ENCODE measurements at regions not wholly inside any gene's neighbourhood (a gene's known extent, or its start where the extent isn't known, plus 50 kb on each side); places are given as distances from the start of the nearest gene placed in this dataset.

DNA sequence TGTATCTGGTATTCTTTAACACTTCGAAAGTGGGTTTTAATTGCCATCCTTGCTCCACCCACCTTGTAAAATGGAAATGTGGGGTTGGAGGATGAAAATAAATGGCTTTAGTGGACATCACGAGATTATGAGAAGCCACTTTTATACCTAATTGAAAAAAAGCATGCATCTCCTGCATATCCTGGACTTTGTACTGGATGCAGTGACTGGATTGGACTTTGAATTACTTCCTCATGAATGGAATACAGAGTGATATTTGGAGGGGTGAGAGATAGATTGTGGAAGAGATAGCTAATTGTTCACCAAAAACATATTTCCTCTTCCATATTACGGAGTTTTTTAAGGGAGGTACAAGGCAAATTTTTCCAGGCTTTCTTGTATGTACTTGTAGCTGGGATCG lies 813.0 kb downstream of the TENT5A start:
- no CpG with 5 or more reads among the region's 4 CpGs for WGBS (ENCODE audit: insufficient coverage)
- Histone ChIP-seq H3K27ac (ENCODE audit: low read length) (no peak overlapping the region), H3K4me3 (ENCODE audit: low read length) (no peak overlapping the region), H3K9me3 (replicated peaks; ENCODE audit: control insufficient read depth, low read depth, low read length) (peaks cover 14% of the 10 kb centered on the region), H3K4me1 (ENCODE audit: control insufficient read depth, insufficient read depth, low read length) (no peaks in the 10 kb centered on the region), H3K36me3 (ENCODE audit: control insufficient read depth, insufficient read depth, low read length) (no peaks in the 10 kb centered on the region), H3K27me3 (ENCODE audit: control insufficient read depth, insufficient read depth, low read length) (no peaks in the 10 kb centered on the region)
- DNase-seq, result no peak

DNA sequence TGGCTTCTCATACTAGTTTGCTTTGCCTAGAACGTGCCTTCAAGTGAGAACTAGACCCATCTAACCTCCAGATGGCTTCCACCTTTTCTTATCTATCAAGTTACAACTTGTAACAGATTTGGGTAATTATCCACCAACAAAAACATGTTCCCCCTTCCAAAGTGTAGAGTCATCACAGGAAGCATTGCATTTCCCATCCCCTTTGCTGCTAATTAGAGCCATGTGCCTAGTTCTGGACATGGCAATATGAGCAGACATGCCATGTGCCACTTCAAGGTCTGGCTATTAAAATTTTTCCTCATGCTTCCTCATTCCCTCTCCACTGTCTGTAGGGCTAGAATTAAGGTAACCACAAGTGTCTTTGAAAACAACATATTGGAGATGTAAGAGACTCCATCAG lies 814.4 kb downstream of the TENT5A start:
- H3K36me3 ChIP-seq (ENCODE audit: control insufficient read depth, insufficient read depth, low read length), result no peaks in the 10 kb centered on the region
- 75% methylated on average over 1 of the region's 1 CpG for WGBS (ENCODE audit: insufficient coverage)

GRCh38 chr6:80932359-80932758 lies 820.1 kb downstream of the TENT5A start:
- Histone ChIP-seq H3K9me3 (replicated peaks; ENCODE audit: control insufficient read depth, low read depth, low read length) (peaks cover 10% of the 10 kb centered on the region), H3K4me3 (ENCODE audit: low read length) (no peak overlapping the region)
- DNase-seq, result no peak

More for the DNA sequence above, 814.4 kb downstream of the TENT5A start:
- Histone ChIP-seq H3K4me3 (ENCODE audit: low read length) (no peak overlapping the region), H3K4me1 (ENCODE audit: control insufficient read depth, insufficient read depth, low read length) (no peaks in the 10 kb centered on the region), H3K27me3 (ENCODE audit: control insufficient read depth, insufficient read depth, low read length) (no peaks in the 10 kb centered on the region), H3K27ac (ENCODE audit: low read length) (no peak overlapping the region), H3K9me3 (replicated peaks; ENCODE audit: control insufficient read depth, low read depth, low read length) (peaks cover 14% of the 10 kb centered on the region)
- DNase-seq, result no peak

DNA sequence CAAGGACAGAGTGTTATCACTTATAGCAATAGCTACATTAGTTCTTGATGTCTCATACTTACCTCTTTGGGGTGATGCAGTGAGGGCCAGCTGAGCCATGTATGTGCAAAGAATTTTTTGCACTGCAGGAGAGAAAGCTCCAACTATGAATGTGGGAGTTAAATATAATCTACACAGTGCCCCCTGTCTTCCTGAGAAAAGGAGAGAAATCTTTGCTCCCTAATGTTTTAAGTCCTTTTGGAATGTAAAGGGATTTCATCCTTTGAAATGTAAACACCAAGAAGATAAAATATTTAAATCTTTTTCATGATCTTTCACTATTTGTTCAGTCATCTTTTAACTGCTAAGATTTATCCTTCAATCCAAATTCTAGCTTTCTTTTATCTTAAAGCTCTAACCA lies 822.1 kb downstream of the TENT5A start:
- no peaks in the 10 kb centered on the region for H3K36me3 ChIP-seq (ENCODE audit: control insufficient read depth, insufficient read depth, low read length)
- H3K27ac ChIP-seq (ENCODE audit: low read length), result no peak overlapping the region
- no peak overlapping the region for H3K4me3 ChIP-seq (ENCODE audit: low read length)
- H3K9me3 ChIP-seq (replicated peaks; ENCODE audit: control insufficient read depth, low read depth, low read length), result peaks cover 4% of the 10 kb centered on the region
- no peak for DNase-seq
- H3K27me3 ChIP-seq (ENCODE audit: control insufficient read depth, insufficient read depth, low read length), result no peaks in the 10 kb centered on the region
- H3K4me1 ChIP-seq (ENCODE audit: control insufficient read depth, insufficient read depth, low read length), result no peaks in the 10 kb centered on the region

More at GRCh38 chr6:80932359-80932758, 820.1 kb downstream of the TENT5A start:
- Histone ChIP-seq H3K27me3 (ENCODE audit: control insufficient read depth, insufficient read depth, low read length) (no peaks in the 10 kb centered on the region), H3K36me3 (ENCODE audit: control insufficient read depth, insufficient read depth, low read length) (no peaks in the 10 kb centered on the region), H3K4me1 (ENCODE audit: control insufficient read depth, insufficient read depth, low read length) (no peaks in the 10 kb centered on the region), H3K27ac (ENCODE audit: low read length) (no peak overlapping the region)

- no peaks in the 10 kb centered on the region for H3K27me3 ChIP-seq (ENCODE audit: control insufficient read depth, insufficient read depth, low read length)
- no peak overlapping the region for H3K27ac ChIP-seq (ENCODE audit: low read length)
- H3K4me3 ChIP-seq (ENCODE audit: low read length), result no peak overlapping the region
- DNase-seq, result peak; percentile 16
- H3K4me1 ChIP-seq (ENCODE audit: control insufficient read depth, insufficient read depth, low read length), result no peaks in the 10 kb centered on the region
- peaks cover 4% of the 10 kb centered on the region for H3K9me3 ChIP-seq (replicated peaks; ENCODE audit: control insufficient read depth, low read depth, low read length)
- no peaks in the 10 kb centered on the region for H3K36me3 ChIP-seq (ENCODE audit: control insufficient read depth, insufficient read depth, low read length)
- WGBS (ENCODE audit: insufficient coverage), result no CpG with 5 or more reads among the region's 2 CpGs
These were observed 817.3 kb downstream of the BCKDHB start for GRCh38 chr6:80923816-80924215.

GRCh38 chr6:80922916-80923455 lies 816.5 kb downstream of the BCKDHB start:
- no CpG with 5 or more reads among the region's 1 CpG for WGBS (ENCODE audit: insufficient coverage)
- peak overlapping the region; percentile 44 for H3K27ac ChIP-seq (ENCODE audit: low read length)
- H3K36me3 ChIP-seq (ENCODE audit: control insufficient read depth, insufficient read depth, low read length), result no peaks in the 10 kb centered on the region
- peaks cover 4% of the 10 kb centered on the region for H3K9me3 ChIP-seq (replicated peaks; ENCODE audit: control insufficient read depth, low read depth, low read length)
- no peaks in the 10 kb centered on the region for H3K4me1 ChIP-seq (ENCODE audit: control insufficient read depth, insufficient read depth, low read length)
- H3K4me3 ChIP-seq (ENCODE audit: low read length), result no peak overlapping the region
- peak; percentile 81 for DNase-seq
- no peaks in the 10 kb centered on the region for H3K27me3 ChIP-seq (ENCODE audit: control insufficient read depth, insufficient read depth, low read length)

- Histone ChIP-seq H3K4me3 (ENCODE audit: low read length) (no peak overlapping the region), H3K9me3 (replicated peaks; ENCODE audit: control insufficient read depth, low read depth, low read length) (no peaks in the 10 kb centered on the region), H3K4me1 (ENCODE audit: control insufficient read depth, insufficient read depth, low read length) (no peaks in the 10 kb centered on the region), H3K27ac (ENCODE audit: low read length) (peak overlapping the region; percentile 51), H3K36me3 (ENCODE audit: control insufficient read depth, insufficient read depth, low read length) (no peaks in the 10 kb centered on the region), H3K27me3 (ENCODE audit: control insufficient read depth, insufficient read depth, low read length) (no peaks in the 10 kb centered on the region)
- no CpG with 5 or more reads among the region's 2 CpGs for WGBS (ENCODE audit: insufficient coverage)
- DNase-seq, result peak; percentile 97
These were observed 815.5 kb downstream of the BCKDHB start for GRCh38 chr6:80921861-80922460.

DNA sequence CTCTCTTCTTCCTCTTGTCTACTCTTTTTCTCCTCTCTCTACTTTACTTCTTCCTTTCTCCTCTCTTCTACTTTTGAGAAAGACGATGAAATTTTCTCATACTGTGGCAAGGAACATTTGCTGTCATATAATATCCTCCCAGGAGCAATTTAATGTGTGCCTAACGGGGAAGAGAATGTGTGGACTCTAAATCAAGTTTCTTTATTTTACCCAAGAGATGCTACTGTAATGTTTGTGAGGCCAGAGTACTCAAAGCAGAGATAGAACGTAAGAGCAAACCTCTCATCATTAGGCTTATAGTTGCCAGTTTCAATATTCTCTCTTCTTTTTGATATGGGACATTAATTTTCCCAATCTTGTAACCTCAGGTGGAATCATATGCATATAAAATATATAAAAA lies 801.4 kb downstream of the BCKDHB start:
- H3K9me3 ChIP-seq (replicated peaks; ENCODE audit: control insufficient read depth, low read depth, low read length), result no peaks in the 10 kb centered on the region
- H3K27me3 ChIP-seq (ENCODE audit: control insufficient read depth, insufficient read depth, low read length), result no peaks in the 10 kb centered on the region
- no peaks in the 10 kb centered on the region for H3K36me3 ChIP-seq (ENCODE audit: control insufficient read depth, insufficient read depth, low read length)
- peak; percentile 56 for DNase-seq
- H3K27ac ChIP-seq (ENCODE audit: low read length), result no peak overlapping the region
- no CpG with 5 or more reads among the region's 3 CpGs for WGBS (ENCODE audit: insufficient coverage)
- no peaks in the 10 kb centered on the region for H3K4me1 ChIP-seq (ENCODE audit: control insufficient read depth, insufficient read depth, low read length)
- no peak overlapping the region for H3K4me3 ChIP-seq (ENCODE audit: low read length)

- Histone ChIP-seq H3K4me1 (ENCODE audit: control insufficient read depth, insufficient read depth, low read length) (no peaks in the 10 kb centered on the region), H3K36me3 (ENCODE audit: control insufficient read depth, insufficient read depth, low read length) (no peaks in the 10 kb centered on the region), H3K4me3 (ENCODE audit: low read length) (no peak overlapping the region), H3K27ac (ENCODE audit: low read length) (no peak overlapping the region), H3K9me3 (replicated peaks; ENCODE audit: control insufficient read depth, low read depth, low read length) (peaks cover 7% of the 10 kb centered on the region), H3K27me3 (ENCODE audit: control insufficient read depth, insufficient read depth, low read length) (no peaks in the 10 kb centered on the region)
- DNase-seq, result peak; percentile 56
These were observed 797.2 kb downstream of the BCKDHB start for GRCh38 chr6:80903711-80904110.

DNA sequence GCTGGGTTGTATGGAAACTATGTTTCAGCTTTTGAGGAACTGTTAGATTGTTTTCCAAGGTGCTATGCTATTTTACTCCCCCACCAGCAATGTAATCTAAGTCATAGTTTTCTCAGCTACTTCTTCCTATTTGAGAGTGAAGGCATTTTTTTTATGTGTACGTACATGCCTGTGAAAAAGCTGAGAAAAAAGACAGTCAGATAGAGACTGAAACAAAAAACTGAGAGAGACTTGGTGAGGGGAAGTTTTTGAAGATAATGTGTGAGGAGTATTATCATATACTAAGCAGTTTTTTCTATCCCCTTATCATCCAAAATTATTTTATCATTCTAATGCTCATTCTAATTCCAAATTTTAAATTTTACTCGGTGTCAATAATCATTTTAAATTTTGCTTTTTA lies 780.0 kb downstream of the BCKDHB start:
- no peak for DNase-seq
- H3K27ac ChIP-seq (ENCODE audit: low read length), result no peak overlapping the region
- no peaks in the 10 kb centered on the region for H3K27me3 ChIP-seq (ENCODE audit: control insufficient read depth, insufficient read depth, low read length)
- H3K4me1 ChIP-seq (ENCODE audit: control insufficient read depth, insufficient read depth, low read length), result no peaks in the 10 kb centered on the region
- WGBS (ENCODE audit: insufficient coverage), result no CpG with 5 or more reads among the region's 2 CpGs
- no peaks in the 10 kb centered on the region for H3K36me3 ChIP-seq (ENCODE audit: control insufficient read depth, insufficient read depth, low read length)
- H3K9me3 ChIP-seq (replicated peaks; ENCODE audit: control insufficient read depth, low read depth, low read length), result no peaks in the 10 kb centered on the region
- no peak overlapping the region for H3K4me3 ChIP-seq (ENCODE audit: low read length)

- H3K27ac ChIP-seq (ENCODE audit: low read length), result no peak overlapping the region
- no peaks in the 10 kb centered on the region for H3K36me3 ChIP-seq (ENCODE audit: control insufficient read depth, insufficient read depth, low read length)
- no peaks in the 10 kb centered on the region for H3K9me3 ChIP-seq (replicated peaks; ENCODE audit: control insufficient read depth, low read depth, low read length)
- no CpG with 5 or more reads among the region's 1 CpG for WGBS (ENCODE audit: insufficient coverage)
- H3K4me3 ChIP-seq (ENCODE audit: low read length), result no peak overlapping the region
- no peaks in the 10 kb centered on the region for H3K27me3 ChIP-seq (ENCODE audit: control insufficient read depth, insufficient read depth, low read length)
- H3K4me1 ChIP-seq (ENCODE audit: control insufficient read depth, insufficient read depth, low read length), result no peaks in the 10 kb centered on the region
- peak; percentile 15 for DNase-seq
These were observed 766.5 kb downstream of the BCKDHB start for GRCh38 chr6:80872951-80873308.

Measured in muscle of leg (tissue), 3 donors.